Activated naive CD4-positive, alpha-beta T cell treated with anti-CD3 and anti-CD28 coated beads, Interleukin-2, amount 10 ng/mL, durations not matched to agents 7 days and 5 days (primary cell): ENCODE measurements at regions not wholly inside any gene's neighbourhood (a gene's known extent, or its start where the extent isn't known, plus 50 kb on each side); places are given as distances from the start of the nearest gene placed in this dataset.

Source experiments
- CTCF ChIA-PET: fragments of 350-600 bp; sonication (Branson Sonifier 250); formaldehyde crosslinking; loops from one replicate; lab custom pipeline; 2021; ENCODE audit warnings: antibody characterized with exemption; lab: Charles Lee
- DNase-seq: peaks from one replicate; pipeline ENCODE4 v3.0.0-alpha.2; 2020
- H3K27ac Mint-ChIP-seq: one replicate; pipeline ENCODE4 v1.8.0; 2021; ENCODE audit warnings: mild to moderate bottlenecking, moderate library complexity, mixed read lengths
- H3K27me3 Mint-ChIP-seq: one replicate; pipeline ENCODE4 v1.8.0; 2021; ENCODE audit warnings: mild to moderate bottlenecking, mixed read lengths
- H3K36me3 Mint-ChIP-seq: one replicate; pipeline ENCODE4 v1.8.0; 2021; ENCODE audit warnings: mixed read lengths
- H3K4me1 Mint-ChIP-seq: one replicate; pipeline ENCODE4 v1.8.0; 2021; ENCODE audit warnings: mixed read lengths
- H3K4me3 Mint-ChIP-seq: one replicate; pipeline ENCODE4 v1.8.0; 2021; ENCODE audit warnings: mild to moderate bottlenecking, moderate library complexity, mixed read lengths
- H3K9me3 Mint-ChIP-seq: one replicate; pipeline ENCODE4 v1.8.0; 2021; ENCODE audit warnings: mixed read lengths

- Mint-ChIP-seq H3K27me3 (no peaks in the 10 kb centered on the region), H3K4me3 (no peak overlapping the region), H3K4me1 (no peaks in the 10 kb centered on the region), H3K9me3 (no peaks in the 10 kb centered on the region), H3K36me3 (no peaks in the 10 kb centered on the region), H3K27ac (no peak overlapping the region)
- CTCF ChIA-PET: interaction anchor here (0.7 kb wide), 1 partner anchor 10 kb away, joined by 3 read pairs; no protein-coding TSS in a partner anchor
- DNase-seq: no peak
Measured at GRCh38 chr1:214165850-214166374, 115.0 kb upstream of the SMYD2 start.

GRCh38 chr1:214174508-214175199, 106.3 kb upstream of the SMYD2 start:
- no peaks in the 10 kb centered on the region for H3K4me1 Mint-ChIP-seq

DNA sequence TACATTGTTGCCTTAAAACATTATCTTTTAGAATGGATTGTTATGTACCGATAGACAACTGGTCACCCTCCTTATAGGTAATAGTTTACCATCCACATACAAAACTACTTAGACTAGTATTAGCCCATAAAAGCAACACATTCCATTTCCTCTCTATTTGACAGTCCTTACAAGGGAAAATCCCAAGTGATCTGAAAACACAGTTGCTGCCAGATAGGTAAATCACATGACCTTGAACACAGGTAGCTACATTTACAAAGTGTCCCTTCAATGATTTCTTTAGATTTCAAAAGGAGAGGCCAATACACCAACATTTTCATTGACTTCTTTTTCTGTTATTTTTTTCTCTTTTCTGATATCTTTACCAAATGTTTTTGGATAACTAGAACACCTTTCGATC, 102.9 kb upstream of the SMYD2 start:
- CTCF ChIA-PET: no interaction called here
- no peaks in the 10 kb centered on the region for H3K9me3 Mint-ChIP-seq
- H3K27ac Mint-ChIP-seq: no peak overlapping the region
- H3K36me3 Mint-ChIP-seq: no peaks in the 10 kb centered on the region
- no peak for DNase-seq
- no peak overlapping the region for H3K4me3 Mint-ChIP-seq
- H3K27me3 Mint-ChIP-seq: peaks cover 7% of the 10 kb centered on the region
- no peaks in the 10 kb centered on the region for H3K4me1 Mint-ChIP-seq

More at GRCh38 chr1:214174508-214175199, 106.3 kb upstream of the SMYD2 start:
- no peak overlapping the region for H3K27ac Mint-ChIP-seq
- CTCF ChIA-PET: no interaction called here
- H3K36me3 Mint-ChIP-seq: no peaks in the 10 kb centered on the region
- no peak overlapping the region for H3K4me3 Mint-ChIP-seq
- H3K27me3 Mint-ChIP-seq: peaks cover 4% of the 10 kb centered on the region
- H3K9me3 Mint-ChIP-seq: no peaks in the 10 kb centered on the region
- DNase-seq: no peak

DNA sequence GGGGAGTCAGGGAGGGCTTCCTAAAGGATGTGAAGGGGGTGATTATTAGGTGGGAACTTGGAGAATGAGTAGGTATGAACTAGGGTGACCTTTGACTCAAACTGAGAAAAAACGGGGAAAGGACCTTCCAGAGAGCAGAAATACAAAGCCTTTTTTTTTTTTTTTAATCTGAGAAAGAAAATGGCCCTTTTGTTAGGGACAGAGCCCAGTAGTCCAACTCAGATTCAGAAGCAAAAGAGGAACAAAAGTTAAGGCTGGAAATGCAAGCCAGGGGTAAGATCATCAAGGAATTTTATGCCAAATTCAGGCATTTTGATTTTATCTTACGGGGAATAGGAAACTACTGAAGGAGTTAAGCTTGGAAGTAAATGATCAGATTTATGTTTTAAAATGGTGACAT, 96.0 kb upstream of the SMYD2 start:
- Mint-ChIP-seq H3K27ac (no peak overlapping the region), H3K27me3 (peaks cover 49% of the 10 kb centered on the region), H3K4me1 (no peaks in the 10 kb centered on the region), H3K9me3 (no peaks in the 10 kb centered on the region), H3K36me3 (no peaks in the 10 kb centered on the region), H3K4me3 (no peak overlapping the region)
- CTCF ChIA-PET: interaction anchor here (0.7 kb wide), 1 partner anchor 17 kb away, joined by 3 read pairs; no protein-coding TSS in a partner anchor
- DNase-seq: no peak

GRCh38 chr1:214186103-214186824, 94.7 kb upstream of the SMYD2 start:
- H3K36me3 Mint-ChIP-seq: no peaks in the 10 kb centered on the region
- no peak overlapping the region for H3K4me3 Mint-ChIP-seq
- peaks cover 51% of the 10 kb centered on the region for H3K27me3 Mint-ChIP-seq
- H3K4me1 Mint-ChIP-seq: no peaks in the 10 kb centered on the region
- no peak for DNase-seq
- CTCF ChIA-PET: interaction anchor here (0.7 kb wide), 1 partner anchor 250 kb away, joined by 3 read pairs; no protein-coding TSS in a partner anchor
- no peaks in the 10 kb centered on the region for H3K9me3 Mint-ChIP-seq
- no peak overlapping the region for H3K27ac Mint-ChIP-seq

DNA sequence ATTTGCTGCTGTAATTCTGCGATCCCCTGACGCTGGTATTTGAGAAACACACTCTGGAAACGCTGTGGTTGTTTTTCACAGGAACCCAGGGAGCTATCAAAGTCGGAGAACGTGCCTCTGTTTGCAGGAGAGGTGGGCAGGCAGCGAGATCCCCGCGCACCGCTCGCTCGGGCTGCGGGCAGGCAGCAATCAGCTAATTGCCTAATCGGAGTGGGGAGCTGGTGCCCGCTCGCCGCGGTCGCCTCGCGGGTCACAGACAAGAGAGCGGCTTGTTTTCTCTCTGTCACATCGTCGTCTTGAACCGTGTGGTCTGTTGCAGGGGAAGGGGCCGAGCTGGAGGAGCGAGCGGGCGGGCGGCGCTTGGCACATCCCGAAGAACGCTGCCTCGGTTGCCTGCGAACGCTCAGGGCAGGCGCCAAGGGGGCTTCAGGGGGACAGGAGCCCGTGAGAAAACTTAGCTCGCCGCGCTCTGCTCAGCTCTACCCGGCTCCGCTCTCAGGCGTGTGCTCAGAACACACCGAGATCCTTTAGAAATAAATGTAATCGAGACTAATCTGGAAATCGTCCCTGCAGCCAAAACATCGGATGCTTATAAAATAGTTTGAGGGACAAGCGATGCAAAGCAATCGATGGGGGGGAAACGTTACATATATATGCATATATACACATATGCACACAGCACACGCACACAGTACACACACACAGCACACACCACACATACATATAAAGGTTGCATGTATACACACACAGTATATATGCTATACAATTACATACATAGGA, 93.6 kb upstream of the SMYD2 start:
- CTCF ChIA-PET: no interaction called here
- Mint-ChIP-seq H3K36me3 (no peaks in the 10 kb centered on the region), H3K4me3 (no peak overlapping the region), H3K4me1 (no peaks in the 10 kb centered on the region), H3K9me3 (no peaks in the 10 kb centered on the region), H3K27ac (no peak overlapping the region), H3K27me3 (peaks cover 50% of the 10 kb centered on the region)
- DNase-seq: no peak

DNA sequence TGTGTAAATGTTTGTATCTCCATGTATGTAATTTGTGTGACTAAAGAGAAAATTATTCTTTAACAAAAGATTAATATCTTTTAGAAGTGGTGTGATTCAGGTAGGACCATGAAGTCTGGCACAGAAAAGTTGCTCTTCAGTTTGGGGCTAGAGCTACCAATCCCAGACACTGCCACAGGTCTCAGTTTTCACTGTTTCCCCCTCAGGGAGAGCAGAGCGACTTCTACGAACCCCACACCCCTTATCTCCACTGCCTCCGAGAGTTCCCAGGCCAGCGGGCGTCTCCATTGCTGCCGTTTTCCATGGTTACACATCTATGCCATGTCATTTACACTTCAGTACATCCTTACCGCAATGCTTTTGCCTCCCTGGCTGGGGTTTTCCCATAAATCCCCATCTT, 93.0 kb upstream of the SMYD2 start:
- no peaks in the 10 kb centered on the region for H3K4me1 Mint-ChIP-seq
- CTCF ChIA-PET: no interaction called here
- no peak for DNase-seq
- no peak overlapping the region for H3K4me3 Mint-ChIP-seq
- H3K27ac Mint-ChIP-seq: no peak overlapping the region
- peaks cover 48% of the 10 kb centered on the region for H3K27me3 Mint-ChIP-seq
- H3K36me3 Mint-ChIP-seq: no peaks in the 10 kb centered on the region
- H3K9me3 Mint-ChIP-seq: no peaks in the 10 kb centered on the region

- H3K4me1 Mint-ChIP-seq: no peaks in the 10 kb centered on the region
- H3K9me3 Mint-ChIP-seq: no peaks in the 10 kb centered on the region
- no peak overlapping the region for H3K4me3 Mint-ChIP-seq
- no peak overlapping the region for H3K27ac Mint-ChIP-seq
- H3K36me3 Mint-ChIP-seq: no peaks in the 10 kb centered on the region
- no peak for DNase-seq
- CTCF ChIA-PET: no interaction called here
- peaks cover 45% of the 10 kb centered on the region for H3K27me3 Mint-ChIP-seq
Measured at GRCh38 chr1:214188835-214189234, 92.1 kb upstream of the SMYD2 start.

GRCh38 chr1:214192825-214193643, 87.9 kb upstream of the SMYD2 start:
- peaks cover 14% of the 10 kb centered on the region for H3K27me3 Mint-ChIP-seq
- H3K4me3 Mint-ChIP-seq: no peak overlapping the region
- no peak overlapping the region for H3K27ac Mint-ChIP-seq
- DNase-seq: no peak
- H3K36me3 Mint-ChIP-seq: no peaks in the 10 kb centered on the region
- CTCF ChIA-PET: no interaction called here
- H3K9me3 Mint-ChIP-seq: no peaks in the 10 kb centered on the region
- H3K4me1 Mint-ChIP-seq: no peaks in the 10 kb centered on the region

DNA sequence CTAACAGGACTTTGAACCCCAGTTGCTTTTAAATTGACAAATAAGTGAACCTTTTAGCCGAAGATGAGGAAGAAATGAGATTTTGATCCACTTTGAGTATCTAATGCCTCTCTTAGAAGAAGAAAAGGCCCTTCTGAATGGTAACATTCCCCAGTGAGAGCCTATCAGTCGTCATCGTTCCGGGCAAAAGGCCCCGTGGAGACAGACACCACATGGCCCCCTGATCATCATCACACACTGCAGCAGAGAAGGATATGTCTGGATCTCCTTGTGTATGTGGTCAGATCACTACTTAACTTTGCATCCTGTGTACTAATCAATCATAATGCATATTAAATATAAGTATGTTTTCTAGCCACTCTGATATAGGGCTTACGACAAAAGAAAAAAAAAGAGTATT, 87.3 kb upstream of the SMYD2 start:
- CTCF ChIA-PET: interaction anchor here (0.7 kb wide), 1 partner anchor 9 kb away, joined by 3 read pairs; no protein-coding TSS in a partner anchor
- peaks cover 8% of the 10 kb centered on the region for H3K27me3 Mint-ChIP-seq
- DNase-seq: no peak
- H3K36me3 Mint-ChIP-seq: no peaks in the 10 kb centered on the region
- H3K27ac Mint-ChIP-seq: no peak overlapping the region
- no peaks in the 10 kb centered on the region for H3K9me3 Mint-ChIP-seq
- H3K4me3 Mint-ChIP-seq: no peak overlapping the region
- no peaks in the 10 kb centered on the region for H3K4me1 Mint-ChIP-seq

GRCh38 chr1:214198571-214198970, 82.4 kb upstream of the SMYD2 start:
- peaks cover 7% of the 10 kb centered on the region for H3K27me3 Mint-ChIP-seq
- no peak overlapping the region for H3K27ac Mint-ChIP-seq
- H3K4me3 Mint-ChIP-seq: no peak overlapping the region
- no peaks in the 10 kb centered on the region for H3K9me3 Mint-ChIP-seq
- no peaks in the 10 kb centered on the region for H3K4me1 Mint-ChIP-seq
- CTCF ChIA-PET: interaction anchor here (4.0 kb wide), 1 partner anchor 133 kb away, joined by 14 read pairs; no protein-coding TSS in a partner anchor
- H3K36me3 Mint-ChIP-seq: no peaks in the 10 kb centered on the region
- no peak for DNase-seq

- Mint-ChIP-seq H3K36me3 (no peaks in the 10 kb centered on the region), H3K4me1 (no peaks in the 10 kb centered on the region), H3K4me3 (no peak overlapping the region), H3K9me3 (no peaks in the 10 kb centered on the region), H3K27ac (no peak overlapping the region), H3K27me3 (peaks cover 7% of the 10 kb centered on the region)
- no peak for DNase-seq
- CTCF ChIA-PET: interaction anchor here (1.0 to 4.0 kb wide), 3 partner anchors 12 to 132 kb away, joined by 3 to 14 read pairs (median 5); no protein-coding TSS in a partner anchor
Measured at GRCh38 chr1:214199585-214199984, 81.4 kb upstream of the SMYD2 start.

DNA sequence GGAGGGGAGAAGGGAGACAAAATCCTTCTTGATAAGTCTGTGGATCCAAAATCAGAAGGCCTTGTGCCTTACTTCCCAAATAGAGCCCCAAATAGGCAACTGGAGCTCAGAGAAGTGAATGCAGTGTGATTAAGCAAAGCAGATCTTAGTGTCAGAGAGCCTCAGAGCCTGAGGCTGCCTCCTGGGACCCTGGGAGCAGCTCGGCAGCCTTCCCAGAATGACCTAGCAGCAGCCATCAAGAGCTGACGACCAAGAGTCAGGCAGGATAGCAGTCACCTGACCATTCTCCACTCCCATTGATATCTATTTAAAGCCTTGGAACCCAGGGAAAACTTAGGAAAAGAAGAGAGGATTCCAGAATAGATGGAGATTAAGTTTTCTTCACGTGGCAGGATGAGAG, 78.0 kb upstream of the SMYD2 start:
- H3K9me3 Mint-ChIP-seq: no peaks in the 10 kb centered on the region
- DNase-seq: no peak
- no peak overlapping the region for H3K27ac Mint-ChIP-seq
- no peaks in the 10 kb centered on the region for H3K36me3 Mint-ChIP-seq
- no peak overlapping the region for H3K4me3 Mint-ChIP-seq
- CTCF ChIA-PET: interaction anchor here (0.9 to 1.2 kb wide), 2 partner anchors 11 to 126 kb away, joined by 3 to 4 read pairs; no protein-coding TSS in a partner anchor
- peaks cover 7% of the 10 kb centered on the region for H3K27me3 Mint-ChIP-seq
- no peaks in the 10 kb centered on the region for H3K4me1 Mint-ChIP-seq
